Amygdala (tissue), 56 donors: ENCODE measurements at regions not wholly inside any gene's neighbourhood (a gene's known extent, or its start where the extent isn't known, plus 50 kb on each side); places are given as distances from the start of the nearest gene placed in this dataset.
A peak's percentile ranks its signal among the peaks of the same experiment; 100 is the strongest.

Source experiments
- DNase-seq, 56 donors: peaks; one replicate each; lab custom pipeline; 2025; lab: John Stamatoyannopoulos, UW

DNA sequence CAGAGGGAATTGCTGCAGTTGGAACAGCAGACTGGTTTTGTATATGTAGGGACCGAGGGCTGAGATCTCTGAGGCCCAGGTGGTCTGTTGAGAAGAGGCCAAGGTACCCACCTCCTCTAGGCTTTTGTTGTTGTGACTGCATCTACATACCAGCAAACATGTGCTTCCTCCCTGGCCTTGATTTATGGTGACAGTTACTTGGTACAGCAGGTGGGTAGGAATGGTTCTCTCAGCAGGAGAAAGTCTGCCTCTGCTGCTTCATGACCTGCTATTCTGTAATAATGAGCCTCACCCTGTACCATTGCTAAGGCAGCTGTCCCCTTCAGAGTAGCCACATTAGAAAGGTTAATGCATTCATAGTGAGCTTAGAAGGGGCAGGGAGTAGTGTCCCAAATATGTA lies 196.7 kb upstream of the PELI2 start:
- no peak for DNase-seq

- DNase-seq, result no peak
Observed at GRCh38 chr14:55926007-55926406, 192.2 kb upstream of the PELI2 start.

- DNase-seq, result no peak
Observed at GRCh38 chr14:55927028-55927427, 191.2 kb upstream of the PELI2 start.

DNA sequence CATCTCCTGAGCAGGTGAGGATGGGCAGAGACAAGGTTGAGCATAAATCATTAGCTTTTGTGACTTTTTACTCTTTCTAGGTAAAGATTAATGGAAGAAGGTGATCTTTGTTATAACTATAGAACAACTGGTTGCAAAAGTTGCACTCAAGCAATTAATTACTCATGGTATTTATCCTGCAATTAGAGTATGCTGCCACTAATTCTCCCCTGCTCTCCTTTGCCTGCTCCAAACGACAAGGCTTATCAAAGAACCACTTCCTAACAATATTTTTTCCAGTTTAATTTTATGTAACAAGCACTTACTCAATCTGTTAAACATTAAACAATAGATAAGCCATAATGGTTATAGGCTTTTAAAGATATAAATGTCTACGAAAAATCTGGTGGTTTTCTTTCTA lies 189.9 kb upstream of the PELI2 start:
- DNase-seq, result no peak

DNA sequence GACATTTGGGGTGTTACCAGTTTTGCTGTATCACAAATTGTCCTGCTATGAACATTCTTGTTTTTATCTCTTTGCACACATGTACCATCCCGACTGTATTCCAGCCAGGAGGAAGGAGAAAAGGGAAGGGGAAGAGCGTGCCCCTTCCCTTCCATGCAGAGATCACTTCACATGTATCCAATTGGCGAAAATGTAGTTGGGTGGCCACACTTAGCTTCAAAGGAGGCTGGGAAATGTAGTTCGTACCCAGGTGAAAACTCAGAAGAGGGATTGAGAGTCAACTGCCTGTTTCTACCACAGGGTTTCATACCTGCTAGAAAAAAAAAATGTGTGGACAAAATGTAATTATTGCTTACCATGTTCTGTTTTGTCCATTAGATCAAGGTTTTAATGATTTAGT lies 189.1 kb upstream of the PELI2 start:
- no peak for DNase-seq

DNA sequence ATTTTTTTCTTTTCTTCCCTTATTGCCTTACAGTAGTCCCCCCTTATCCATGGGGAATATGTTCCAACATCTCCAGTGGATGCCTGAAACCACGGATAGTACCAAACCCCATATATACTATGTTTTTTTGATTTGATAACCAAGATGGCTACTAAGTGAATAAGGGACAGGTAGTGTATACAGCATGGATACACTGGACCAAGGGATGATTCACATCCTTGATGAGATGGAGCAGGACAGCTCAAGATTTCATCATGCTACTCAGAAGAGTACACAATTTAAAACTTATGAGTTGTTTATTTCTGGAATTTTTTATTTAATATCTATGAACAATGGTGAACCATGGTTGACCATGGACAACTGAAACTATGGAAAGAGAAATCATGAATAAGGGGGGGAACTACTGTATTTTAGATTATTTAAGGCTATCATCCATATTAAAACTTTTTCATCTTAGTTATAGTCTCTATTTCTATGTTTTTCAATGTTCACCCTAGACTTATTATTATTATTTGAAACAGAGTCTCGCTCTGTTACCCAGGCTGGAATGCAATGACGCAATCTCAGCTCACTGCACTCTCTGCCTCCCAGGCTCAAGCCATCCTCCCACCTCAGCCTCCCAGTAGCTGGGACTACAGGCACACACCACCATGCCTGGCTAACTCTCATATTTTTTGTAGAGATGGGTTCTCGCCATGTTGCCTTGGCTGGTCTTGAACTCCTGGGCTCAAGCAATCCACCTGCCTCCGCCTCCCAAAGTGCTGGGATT lies 188.0 kb upstream of the PELI2 start:
- no peak for DNase-seq

DNA sequence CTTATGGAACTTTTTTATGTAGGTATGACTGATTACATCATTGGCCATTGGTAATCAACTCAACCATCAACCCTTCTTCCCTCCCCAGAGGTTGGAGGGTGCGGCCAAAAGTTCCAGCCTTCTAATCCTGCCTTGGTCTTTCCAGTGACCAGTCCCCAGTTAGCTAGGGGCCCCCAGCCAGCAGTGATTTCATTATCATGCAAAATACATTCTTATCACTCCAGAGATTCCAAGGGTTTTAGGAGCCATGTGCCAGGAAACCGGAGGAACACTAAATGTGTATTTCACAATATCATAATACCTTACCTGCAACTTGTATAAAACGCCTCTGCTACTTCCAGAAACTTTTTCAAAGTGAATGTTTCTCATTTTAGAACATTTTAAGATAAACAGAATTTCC lies 181.5 kb upstream of the PELI2 start:
- DNase-seq, result no peak

- DNase-seq, result peak in 50 of 56 donors; percentile 6 to 82 (median 46)
Observed at GRCh38 chr14:55938249-55938791, 179.9 kb upstream of the PELI2 start.

GRCh38 chr14:55942076-55942654 lies 176.0 kb upstream of the PELI2 start:
- DNase-seq, result no peak

DNA sequence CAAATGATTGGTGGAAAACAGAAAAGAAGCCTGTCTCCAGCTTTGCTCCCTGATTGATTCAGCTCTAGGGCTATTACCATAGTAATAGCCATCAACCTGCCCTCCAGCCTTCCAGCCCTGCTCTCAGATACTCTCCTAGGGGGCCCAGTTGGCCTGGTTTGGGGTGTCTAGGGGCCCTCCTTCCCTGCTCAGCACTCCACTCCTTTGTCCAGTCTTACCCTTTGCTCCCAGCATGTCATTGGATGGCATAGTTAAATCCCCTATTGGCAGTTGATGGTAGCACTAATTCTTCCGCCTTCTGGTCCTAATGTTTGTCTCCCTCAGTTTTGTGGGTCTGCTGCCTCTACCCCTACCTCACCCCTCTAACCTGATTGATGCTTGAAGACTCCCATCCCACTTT lies 175.4 kb upstream of the PELI2 start:
- DNase-seq, result no peak

- no peak for DNase-seq
Observed at GRCh38 chr14:55944757-55945156, 173.5 kb upstream of the PELI2 start.

- DNase-seq, result no peak
Observed at GRCh38 chr14:55946231-55946630, 172.0 kb upstream of the PELI2 start.

DNA sequence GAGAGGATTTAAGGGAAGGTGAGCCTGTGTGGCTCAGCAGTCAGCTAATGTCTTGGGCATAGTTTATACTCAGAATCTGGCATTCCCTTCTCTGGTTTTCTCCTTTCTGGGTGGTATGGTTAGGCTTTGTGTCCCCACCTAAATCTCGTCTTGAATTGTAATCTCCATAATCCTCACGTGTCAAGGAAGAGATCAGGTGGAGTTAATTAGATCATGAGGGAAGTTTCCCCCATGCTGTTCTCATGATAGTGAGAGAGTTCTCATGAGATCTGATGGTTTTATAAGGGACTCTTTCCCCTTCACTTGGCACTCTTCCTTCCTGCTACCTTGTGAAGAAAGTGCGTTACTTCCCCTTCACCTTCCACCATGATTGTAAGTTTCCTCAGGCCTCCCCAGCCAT lies 169.8 kb upstream of the PELI2 start:
- DNase-seq, result no peak

- DNase-seq, result no peak
Observed at GRCh38 chr14:55949708-55950107, 168.5 kb upstream of the PELI2 start.

- DNase-seq, result no peak
Observed at GRCh38 chr14:55950135-55950534, 168.1 kb upstream of the PELI2 start.

DNA sequence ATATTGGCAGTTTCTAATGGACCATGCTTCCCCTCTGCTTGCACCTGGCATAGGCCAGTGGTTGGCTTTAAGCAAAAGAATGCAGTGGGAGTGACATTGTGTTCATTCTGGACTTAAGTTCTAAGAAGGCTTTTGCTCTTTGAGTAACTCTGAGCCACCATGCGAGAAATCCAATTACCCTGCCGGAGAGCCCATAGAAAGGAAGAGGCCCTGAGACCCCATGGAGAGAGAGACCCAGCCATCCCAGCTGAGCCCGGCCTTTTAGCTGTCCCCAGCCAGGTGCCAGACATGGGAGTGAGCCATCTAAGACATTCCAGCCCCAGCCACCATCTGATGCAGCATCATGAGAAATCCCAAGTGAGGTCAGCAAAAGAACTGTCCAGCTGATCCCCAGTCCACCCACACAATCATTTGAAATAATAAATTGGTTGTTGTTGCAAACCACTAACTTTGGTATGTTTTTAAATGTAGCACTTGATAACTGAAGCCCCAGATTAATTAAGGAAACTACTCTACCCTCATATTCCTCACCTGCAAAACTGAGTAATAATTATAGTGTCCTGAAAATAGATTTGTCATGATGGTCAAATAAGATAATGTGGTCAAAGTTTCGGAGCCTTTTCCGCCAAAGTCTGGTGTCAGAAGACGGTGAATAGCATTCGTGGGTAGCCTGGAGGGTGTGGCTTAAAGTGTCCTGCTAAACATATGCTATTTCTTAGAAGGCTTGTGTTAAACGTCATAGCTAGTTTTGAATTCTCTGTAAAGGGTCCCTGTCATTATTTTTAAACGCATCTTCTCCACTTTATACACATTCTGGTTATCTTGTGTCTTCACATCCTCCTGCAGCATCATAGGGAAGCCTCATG lies 166.6 kb upstream of the PELI2 start:
- DNase-seq, result no peak

- no peak for DNase-seq
Observed at GRCh38 chr14:55954108-55954507, 164.1 kb upstream of the PELI2 start.

- DNase-seq, result no peak
Observed at GRCh38 chr14:55955175-55955574, 163.0 kb upstream of the PELI2 start.

DNA sequence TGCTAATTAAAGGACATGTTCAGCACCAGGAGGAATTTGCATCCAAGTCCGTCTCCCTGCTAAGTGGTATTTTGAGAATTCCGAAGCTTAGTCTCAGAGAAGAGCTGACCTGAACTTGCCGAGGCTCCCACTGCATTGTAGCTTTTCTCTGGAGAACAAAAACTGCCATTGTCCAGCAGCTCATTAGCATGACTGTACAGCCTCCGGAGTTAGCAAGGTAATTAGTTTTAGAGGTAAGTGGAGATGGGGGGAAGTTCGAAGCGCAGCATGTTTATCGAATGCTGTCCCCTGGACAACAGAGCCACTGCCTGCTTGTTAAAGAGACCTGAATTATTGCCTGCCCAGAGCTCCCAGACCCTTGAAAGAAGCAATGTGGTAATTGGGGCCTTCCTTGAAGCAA lies 160.3 kb upstream of the PELI2 start:
- peak in 8 of 56 donors; percentile 5 to 36 (median 14) for DNase-seq

DNA sequence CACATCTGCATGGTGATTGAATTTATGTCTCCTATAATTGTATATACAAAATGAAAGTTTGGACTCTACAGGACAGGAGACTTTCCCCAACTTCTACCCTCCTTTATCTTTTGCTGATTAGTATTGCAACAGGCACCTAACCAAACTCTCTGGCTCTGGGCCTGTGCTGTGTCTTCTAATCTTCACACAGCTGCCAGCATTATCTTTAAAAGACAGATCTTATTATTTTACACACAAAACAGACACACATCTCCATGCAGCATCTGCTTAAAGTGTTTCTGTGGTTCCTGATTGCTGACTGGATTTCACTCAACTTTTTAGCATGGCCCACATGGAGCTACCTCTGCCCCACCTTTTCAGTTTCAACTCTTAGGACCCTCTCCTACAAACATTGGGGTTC lies 154.9 kb upstream of the PELI2 start:
- DNase-seq, result no peak

DNA sequence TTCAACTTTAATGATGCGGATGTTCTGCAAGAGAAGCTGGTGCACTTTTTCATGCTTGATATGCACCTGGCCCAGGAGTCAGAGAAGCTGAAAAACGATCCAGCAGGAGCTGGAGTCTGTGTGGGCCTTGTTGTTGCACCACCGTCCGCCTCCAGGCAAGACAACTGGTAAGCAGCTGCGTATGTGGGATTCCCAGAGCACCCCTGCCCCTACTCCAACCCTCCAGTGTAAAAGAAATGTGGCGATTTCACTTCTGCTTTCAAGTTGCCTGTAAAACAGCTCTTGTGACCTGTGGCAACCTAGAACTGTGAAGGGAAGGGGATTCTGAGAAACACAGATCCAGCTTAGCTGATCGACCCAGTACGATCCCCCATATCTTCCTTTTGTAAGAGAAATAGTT lies 154.1 kb upstream of the PELI2 start:
- no peak for DNase-seq
